Aorta (tissue), 5 donors: ENCODE measurements at regions not wholly inside any gene's neighbourhood (a gene's known extent, or its start where the extent isn't known, plus 50 kb on each side); places are given as distances from the start of the nearest gene placed in this dataset.

Experiments used
- ATAC-seq: fragments of 200-7000 bp; cut with Tn5 transposase; one replicate; pipeline ENCODE4 v1.9.1; 2022; ENCODE audit warnings: moderate library complexity; ENCODE audit not compliant: low FRiP score
- DNase-seq, 2 donors: peaks; one replicate each; pipeline ENCODE4 v3.0.0-alpha.2; 2020
- H3K27ac ChIP-seq, 2 donors: one replicate each; pipeline ENCODE4 v1.5.1; 2013; ENCODE audit warnings: low read length in 2 of 2, mild to moderate bottlenecking in 2 of 2, moderate library complexity in 2 of 2, control low read depth in 1 of 2, inconsistent platforms in 1 of 2, low read depth in 1 of 2
- H3K27me3 ChIP-seq, 2 donors: one replicate each; pipeline ENCODE4 v1.6.1; 2013; ENCODE audit warnings: control low read depth in 1 of 2, low read length in 1 of 2, mild to moderate bottlenecking in 1 of 2, moderate library complexity in 1 of 2; ENCODE audit not compliant: insufficient read depth in 2 of 2, control insufficient read depth in 1 of 2
- H3K36me3 ChIP-seq, 2 donors: one replicate each; pipeline ENCODE4 v1.6.1; 2013; ENCODE audit warnings: control low read depth in 1 of 2, low read length in 1 of 2, mild to moderate bottlenecking in 1 of 2; ENCODE audit not compliant: insufficient read depth in 2 of 2, control insufficient read depth in 1 of 2
- H3K4me1 ChIP-seq, 2 donors: one replicate each; pipeline ENCODE4 v1.6.1; 2013; ENCODE audit warnings: low read length in 2 of 2, control low read depth in 1 of 2, mild to moderate bottlenecking in 1 of 2, moderate library complexity in 1 of 2; ENCODE audit not compliant: insufficient read depth in 2 of 2, control insufficient read depth in 1 of 2
- H3K4me3 ChIP-seq, 2 donors: one replicate each; pipeline ENCODE4 v1.5.1; 2013; ENCODE audit warnings: low read length in 2 of 2, control low read depth in 1 of 2, mild to moderate bottlenecking in 1 of 2
- H3K9me3 ChIP-seq: one replicate; pipeline ENCODE4 v1.6.1; 2013; ENCODE audit warnings: mild to moderate bottlenecking, low read length; ENCODE audit not compliant: control insufficient read depth
- WGBS, 2 donors: extraction: QIAGEN DNeasy Blood & Tissue Kit; methylation state at CpG; one replicate each; pipeline ENCODE4 v1.1.7; 2013; 5-methylcytosine and 5-hydroxymethylcytosine counted together
- intact Hi-C, 2 donors: fragments of 100-400 bp; cut with DNase I; formaldehyde crosslinking; loops; one replicate each; pipeline versions ENCODE4 v1.14.2 to v1.15.0; 2022
- donor health status: healthy with polysubstance abuse.
- donor health status: Bipolar disorder and iron deficiency.
- donor health status: DM: no; HTN: no; CAD: no.
- donor health status: DM: no; HTN: no; CAD: no.
- donor health status: DM: yes; HTN: yes; CAD: no.

DNA sequence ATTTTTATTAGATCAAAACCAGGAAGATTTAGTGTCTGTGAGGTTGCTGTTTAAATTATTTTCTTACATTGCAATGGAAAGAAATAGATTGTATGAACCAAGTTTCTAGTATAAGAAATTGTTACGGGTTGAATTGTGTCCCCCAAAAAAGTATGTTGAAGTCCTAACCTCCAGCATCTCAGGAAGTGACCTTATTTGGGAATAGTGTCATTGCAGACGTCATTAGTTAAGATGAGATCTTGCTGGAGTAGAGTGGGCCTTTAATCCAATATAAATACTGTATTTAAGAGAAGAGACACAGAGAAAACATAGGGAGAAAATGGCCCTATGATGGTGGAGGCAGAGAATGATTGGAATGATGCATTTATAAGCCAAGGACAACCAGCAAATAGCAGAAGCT, 188.7 kb upstream of the SAMSN1 start:
- ATAC-seq, result no peak
- no peaks in the 10 kb centered on the region for H3K36me3 ChIP-seq
- no peaks in the 10 kb centered on the region for H3K9me3 ChIP-seq
- H3K27ac ChIP-seq, result no peak overlapping the region
- no peaks in the 10 kb centered on the region for H3K27me3 ChIP-seq
- H3K4me3 ChIP-seq, result no peak overlapping the region
- H3K4me1 ChIP-seq, result no peaks in the 10 kb centered on the region
- DNase-seq, result no peak
- intact Hi-C loops, result no loop called here
- WGBS, 2 donors, result 58 to 59% methylated on average over 2 of the region's 2 CpGs

GRCh38 chr21:14734191-14734590, 188.1 kb upstream of the SAMSN1 start:
- no peaks in the 10 kb centered on the region for H3K36me3 ChIP-seq
- ATAC-seq, result no peak
- intact Hi-C loops, result no loop called here
- no peak for DNase-seq
- WGBS, 2 donors, result 82 to 86% methylated on average over 3 of the region's 3 CpGs
- no peaks in the 10 kb centered on the region for H3K4me1 ChIP-seq
- no peaks in the 10 kb centered on the region for H3K9me3 ChIP-seq
- no peak overlapping the region for H3K4me3 ChIP-seq
- H3K27me3 ChIP-seq, result no peaks in the 10 kb centered on the region
- H3K27ac ChIP-seq, result no peak overlapping the region

- DNase-seq, result no peak
- Histone ChIP-seq H3K4me3 (no peak overlapping the region), H3K4me1 (no peaks in the 10 kb centered on the region), H3K27ac (no peak overlapping the region), H3K9me3 (no peaks in the 10 kb centered on the region), H3K27me3 (no peaks in the 10 kb centered on the region), H3K36me3 (no peaks in the 10 kb centered on the region)
- intact Hi-C loops, result no loop called here
- 95 to 97% methylated on average over 4 of the region's 4 CpGs for whole genome bisulfite sequencing, 2 donors
- ATAC-seq, result no peak
Measured at GRCh38 chr21:14725219-14725618, 179.1 kb upstream of the SAMSN1 start.

- ATAC-seq (no peak), DNase-seq (no peak)
- no peak overlapping the region for H3K27ac ChIP-seq
- H3K36me3 ChIP-seq, result no peaks in the 10 kb centered on the region
- no peaks in the 10 kb centered on the region for H3K9me3 ChIP-seq
- no peaks in the 10 kb centered on the region for H3K4me1 ChIP-seq
- WGBS, 2 donors, result 42 to 84% methylated on average over 6 of the region's 6 CpGs
- no peaks in the 10 kb centered on the region for H3K27me3 ChIP-seq
- intact Hi-C loops, result no loop called here
- H3K4me3 ChIP-seq, result no peak overlapping the region
Measured at GRCh38 chr21:14722841-14723483, 176.8 kb upstream of the SAMSN1 start.

GRCh38 chr21:14720237-14720636, 174.1 kb upstream of the SAMSN1 start:
- Histone ChIP-seq H3K27me3 (no peaks in the 10 kb centered on the region), H3K4me1 (no peaks in the 10 kb centered on the region), H3K36me3 (no peaks in the 10 kb centered on the region), H3K9me3 (no peaks in the 10 kb centered on the region), H3K27ac (no peak overlapping the region), H3K4me3 (no peak overlapping the region)
- intact Hi-C loops, result no loop called here
- WGBS, 2 donors, result 49 to 89% methylated on average over 4 of the region's 4 CpGs
- DNase-seq, result no peak
- ATAC-seq, result no peak

DNA sequence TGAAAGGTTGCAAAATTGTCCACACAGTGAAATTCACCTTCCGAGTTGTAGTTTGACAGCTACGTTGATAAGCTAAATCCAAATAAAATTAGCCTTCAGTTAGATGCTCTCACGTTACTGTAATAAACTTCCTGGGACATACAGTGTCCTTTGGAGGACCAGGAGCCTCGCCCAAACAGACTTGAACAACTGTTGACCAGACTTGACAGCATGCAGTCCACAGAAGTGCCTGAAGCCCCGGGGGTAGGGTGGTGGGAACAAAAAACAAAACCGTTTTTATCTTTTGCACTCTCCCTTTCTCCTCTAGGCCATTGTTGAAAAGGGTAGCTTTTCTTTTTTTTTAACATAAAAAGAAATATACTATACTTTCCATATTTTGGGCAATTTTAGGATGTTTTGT, 172.8 kb upstream of the SAMSN1 start:
- Histone ChIP-seq H3K36me3 (no peaks in the 10 kb centered on the region), H3K9me3 (no peaks in the 10 kb centered on the region), H3K4me1 (no peaks in the 10 kb centered on the region), H3K27ac (no peak overlapping the region), H3K27me3 (no peaks in the 10 kb centered on the region), H3K4me3 (no peak overlapping the region)
- DNase-seq (no peak), ATAC-seq (no peak)
- 46 to 53% methylated on average over 6 of the region's 6 CpGs for WGBS, 2 donors
- intact Hi-C loops, result no loop called here

GRCh38 chr21:14716761-14717396, 170.8 kb upstream of the SAMSN1 start:
- Histone ChIP-seq H3K4me1 (no peaks in the 10 kb centered on the region), H3K36me3 (no peaks in the 10 kb centered on the region), H3K4me3 (no peak overlapping the region), H3K27ac (no peak overlapping the region), H3K27me3 (no peaks in the 10 kb centered on the region), H3K9me3 (no peaks in the 10 kb centered on the region)
- 75 to 82% methylated on average over 3 of the region's 3 CpGs for WGBS, 2 donors
- no peak for ATAC-seq
- intact Hi-C loops, result no loop called here
- DNase-seq, result no peak

- no peak overlapping the region for H3K4me3 ChIP-seq
- no peaks in the 10 kb centered on the region for H3K27me3 ChIP-seq
- DNase-seq (no peak), ATAC-seq (no peak)
- intact Hi-C loops, result no loop called here
- H3K36me3 ChIP-seq, result no peaks in the 10 kb centered on the region
- no peaks in the 10 kb centered on the region for H3K4me1 ChIP-seq
- no peaks in the 10 kb centered on the region for H3K9me3 ChIP-seq
- no peak overlapping the region for H3K27ac ChIP-seq
Measured at GRCh38 chr21:14713109-14713508, 167.0 kb upstream of the SAMSN1 start.

DNA sequence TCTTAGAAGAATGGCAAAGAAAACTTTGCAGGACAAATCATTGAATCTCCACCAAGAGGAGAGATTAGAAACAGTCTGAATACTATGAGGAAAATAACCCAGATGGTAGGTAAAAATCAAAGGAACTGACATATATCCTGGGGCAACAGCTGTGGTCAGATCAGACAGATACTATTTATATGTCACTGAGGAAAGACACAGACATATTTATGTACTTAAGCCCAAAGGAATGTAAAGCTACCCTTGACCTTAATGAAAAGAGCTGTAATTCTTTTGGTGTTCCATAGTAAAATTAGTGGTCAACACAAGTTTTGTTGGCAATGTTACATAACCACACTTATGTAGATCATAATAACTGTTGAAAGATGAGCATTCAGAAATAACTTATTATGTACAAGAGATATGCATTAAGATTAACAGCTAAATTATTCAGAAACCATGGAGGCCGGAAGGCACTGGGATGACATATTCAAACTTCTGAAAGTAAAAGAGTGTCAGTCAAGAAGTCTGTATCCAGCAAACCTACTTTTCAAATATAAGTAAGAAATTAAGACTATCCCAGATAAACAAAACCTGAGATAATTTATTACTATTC, 166.1 kb upstream of the SAMSN1 start:
- ATAC-seq, result no peak
- Histone ChIP-seq H3K9me3 (no peaks in the 10 kb centered on the region), H3K4me3 (no peak overlapping the region), H3K27me3 (no peaks in the 10 kb centered on the region), H3K36me3 (no peaks in the 10 kb centered on the region), H3K27ac (no peak overlapping the region), H3K4me1 (no peaks in the 10 kb centered on the region)
- 83 to 86% methylated on average over 1 of the region's 1 CpG for WGBS, 2 donors
- DNase-seq, result no peak
- intact Hi-C loops, result no loop called here
